ENCODE measurements at regions not wholly inside any gene's neighbourhood (a gene's known extent, or its start where the extent isn't known, plus 50 kb on each side); places are given as distances from the start of the nearest gene placed in this dataset.
"Not testable (repeated sequence)": the region's sequence is repeated elsewhere in the genome, so short reads cannot be mapped to it uniquely, and the experiment has no call there.

GRCh38 chr3:150232992-150233451 is 175.1 kb upstream of the TSC22D2 start:
- Histone ChIP-seq H3K27me3 (ENCODE audit: insufficient read depth, low read length) (no peaks in the 10 kb centered on the region), H3K9ac (ENCODE audit: low read length) (no peak overlapping the region), H3K4me3 (replicated peaks in 1 of 2; ENCODE audit: low read depth in 1 of 2, low read length in 2 of 2) (no peak overlapping the region), H3K9me2 (ENCODE audit: insufficient read depth) (no peaks in the 10 kb centered on the region), H3K36me3 (ENCODE audit: control insufficient read depth in 1 of 2, insufficient read depth in 2 of 2, low read length in 2 of 2) (no peaks in the 10 kb centered on the region), H2AFZ (ENCODE audit: low read depth, low read length, poor library complexity, severe bottlenecking) (no peak overlapping the region), H3K27ac (ENCODE audit: low read depth, low read length) (no peak overlapping the region), H3K4me2 (ENCODE audit: low read length) (no peak overlapping the region), H3K4me1 (ENCODE audit: control insufficient read depth in 1 of 2, insufficient read depth in 2 of 2, low read length in 2 of 2) (peaks cover 10 to 25% of the 10 kb centered on the region in 2 experiments), H3K9me3 (ENCODE audit: control insufficient read depth in 1 of 2, insufficient read depth in 1 of 2, low read depth in 1 of 2, low read length in 2 of 2) (no peaks in the 10 kb centered on the region), H4K20me1 (ENCODE audit: insufficient read depth) (no peaks in the 10 kb centered on the region), H3K79me2 (ENCODE audit: insufficient read depth, low read length) (no peaks in the 10 kb centered on the region)
- no peak for DNase-seq (ENCODE audit: low read depth, low spot score)
- no peak for ATAC-seq
- CTCF ChIA-PET: interaction anchor here (0.8 to 1.3 kb wide), 2 partner anchors 10 to 297 kb away, joined by 3 to 5 read pairs; no protein-coding TSS in a partner anchor
- RAD21 ChIA-PET (ENCODE audit: low non-redundant PET in 1 of 2, low total read pairs in 2 of 2, uncharacterized antibody in 2 of 2, unreplicated experiment in 2 of 2): no interaction called here
- BruUV-seq (replicated peaks): no TSS peak
- no peak for TF ChIP-seq ZNF274 (IDR thresholded peaks at IDR 0.05; ENCODE audit: low read depth, low read length)
- POLR2A ChIA-PET: no interaction called here
- intact Hi-C loops (cut with micrococcal nuclease): no loop called here

GRCh38 chr3:150230037-150230436 is 178.1 kb upstream of the TSC22D2 start:
- ChIA-PET RAD21 (ENCODE audit: low non-redundant PET in 1 of 2, low total read pairs in 2 of 2, uncharacterized antibody in 2 of 2, unreplicated experiment in 2 of 2) (no interaction called here), CTCF (interaction anchor here (1.5 to 1.8 kb wide), 2 partner anchors 9 to 265 kb away, joined by 5 read pairs; no protein-coding TSS in a partner anchor), POLR2A (no interaction called here)
- Histone ChIP-seq H3K27me3 (ENCODE audit: insufficient read depth, low read length) (no peaks in the 10 kb centered on the region), H3K4me3 (replicated peaks in 1 of 2; ENCODE audit: low read depth in 1 of 2, low read length in 2 of 2) (no peak overlapping the region), H4K20me1 (ENCODE audit: insufficient read depth) (no peaks in the 10 kb centered on the region), H3K9me3 (ENCODE audit: control insufficient read depth in 1 of 2, insufficient read depth in 1 of 2, low read depth in 1 of 2, low read length in 2 of 2) (no peaks in the 10 kb centered on the region), H2AFZ (ENCODE audit: low read depth, low read length, poor library complexity, severe bottlenecking) (no peak overlapping the region), H3K9ac (ENCODE audit: low read length) (no peak overlapping the region), H3K9me2 (ENCODE audit: insufficient read depth) (no peaks in the 10 kb centered on the region), H3K79me2 (ENCODE audit: insufficient read depth, low read length) (no peaks in the 10 kb centered on the region), H3K36me3 (ENCODE audit: control insufficient read depth in 1 of 2, insufficient read depth in 2 of 2, low read length in 2 of 2) (no peaks in the 10 kb centered on the region), H3K27ac (ENCODE audit: low read depth, low read length) (no peak overlapping the region), H3K4me2 (ENCODE audit: low read length) (no peak overlapping the region), H3K4me1 (ENCODE audit: control insufficient read depth in 1 of 2, insufficient read depth in 2 of 2, low read length in 2 of 2) (no peaks in the 10 kb centered on the region)
- intact Hi-C loops (cut with micrococcal nuclease): no loop called here
- ATAC-seq (no peak), DNase-seq (ENCODE audit: low read depth, low spot score) (no peak)
- no TSS peak for BruUV-seq (replicated peaks)
- TF ChIP-seq JUND (IDR thresholded peaks at IDR 0.05): no peak
- TF ChIP-seq SRF (IDR thresholded peaks at IDR 0.05; ENCODE audit: low read depth): no peak

- not testable (repeated sequence) for H3K27me3 ChIP-seq (ENCODE audit: insufficient read depth, low read length)
- intact Hi-C loops (cut with micrococcal nuclease): loop anchor here (2.0 to 10.0 kb wide), 2 partner anchors 266 to 734 kb away; no protein-coding TSS in a partner anchor
Observed at GRCh38 chr3:150228626-150229025, 179.5 kb upstream of the TSC22D2 start.

More at GRCh38 chr3:150228626-150229025, 179.5 kb upstream of the TSC22D2 start:
- H3K4me3 ChIP-seq (replicated peaks in 1 of 2; ENCODE audit: low read depth in 1 of 2, low read length in 2 of 2); H3K79me2 ChIP-seq (ENCODE audit: insufficient read depth, low read length); H3K4me1 ChIP-seq (ENCODE audit: control insufficient read depth in 1 of 2, insufficient read depth in 2 of 2, low read length in 2 of 2); H3K27ac ChIP-seq (ENCODE audit: low read depth, low read length); H2AFZ ChIP-seq (ENCODE audit: low read depth, low read length, poor library complexity, severe bottlenecking); DNase-seq (ENCODE audit: low read depth, low spot score); H4K20me1 ChIP-seq (ENCODE audit: insufficient read depth); BruUV-seq (replicated peaks); RAD21 ChIA-PET (ENCODE audit: low non-redundant PET in 1 of 2, low total read pairs in 2 of 2, uncharacterized antibody in 2 of 2, unreplicated experiment in 2 of 2); ATAC-seq; H3K36me3 ChIP-seq (ENCODE audit: control insufficient read depth in 1 of 2, insufficient read depth in 2 of 2, low read length in 2 of 2); H3K9ac ChIP-seq (ENCODE audit: low read length); H3K9me2 ChIP-seq (ENCODE audit: insufficient read depth); H3K9me3 ChIP-seq (ENCODE audit: control insufficient read depth in 1 of 2, insufficient read depth in 1 of 2, low read depth in 1 of 2, low read length in 2 of 2); POLR2A ChIA-PET; H3K4me2 ChIP-seq (ENCODE audit: low read length): not testable (repeated sequence)
- CTCF ChIA-PET: interaction anchor here (1.8 kb wide), 1 partner anchor 10 kb away, joined by 5 read pairs; no protein-coding TSS in a partner anchor

All from HCT116 (cell line).